ENCODE measurements at regions not wholly inside any gene's neighbourhood (a gene's known extent, or its start where the extent isn't known, plus 50 kb on each side); places are given as distances from the start of the nearest gene placed in this dataset.

DNA sequence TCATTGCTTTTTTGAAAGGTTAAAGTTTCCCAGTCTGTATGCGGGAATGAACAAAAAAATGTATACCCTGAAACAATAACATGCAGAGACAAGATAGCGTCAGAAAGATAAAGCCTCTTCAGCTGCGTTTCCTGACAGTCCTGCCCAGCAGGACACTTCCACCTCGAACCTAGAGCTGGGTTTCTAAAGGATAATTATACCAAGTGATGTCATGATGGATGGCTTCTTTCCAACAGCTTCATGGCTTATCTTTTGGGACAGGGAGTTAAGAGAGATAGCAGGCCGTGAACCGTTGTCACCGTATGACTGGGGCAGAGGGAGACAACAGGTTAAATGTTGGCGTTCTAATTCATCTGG, 267.6 kb upstream of the SGK1 start:
- TF ChIP-seq, protein P1, sequence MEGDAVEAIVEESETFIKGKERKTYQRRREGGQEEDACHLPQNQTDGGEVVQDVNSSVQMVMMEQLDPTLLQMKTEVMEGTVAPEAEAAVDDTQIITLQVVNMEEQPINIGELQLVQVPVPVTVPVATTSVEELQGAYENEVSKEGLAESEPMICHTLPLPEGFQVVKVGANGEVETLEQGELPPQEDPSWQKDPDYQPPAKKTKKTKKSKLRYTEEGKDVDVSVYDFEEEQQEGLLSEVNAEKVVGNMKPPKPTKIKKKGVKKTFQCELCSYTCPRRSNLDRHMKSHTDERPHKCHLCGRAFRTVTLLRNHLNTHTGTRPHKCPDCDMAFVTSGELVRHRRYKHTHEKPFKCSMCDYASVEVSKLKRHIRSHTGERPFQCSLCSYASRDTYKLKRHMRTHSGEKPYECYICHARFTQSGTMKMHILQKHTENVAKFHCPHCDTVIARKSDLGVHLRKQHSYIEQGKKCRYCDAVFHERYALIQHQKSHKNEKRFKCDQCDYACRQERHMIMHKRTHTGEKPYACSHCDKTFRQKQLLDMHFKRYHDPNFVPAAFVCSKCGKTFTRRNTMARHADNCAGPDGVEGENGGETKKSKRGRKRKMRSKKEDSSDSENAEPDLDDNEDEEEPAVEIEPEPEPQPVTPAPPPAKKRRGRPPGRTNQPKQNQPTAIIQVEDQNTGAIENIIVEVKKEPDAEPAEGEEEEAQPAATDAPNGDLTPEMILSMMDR (conservative IDR thresholded peaks at IDR 0.05), result no peak
- TF ChIP-seq EZH2 (IDR thresholded peaks at IDR 0.05; ENCODE audit: low read depth), result no peak
